HT-29 (cell line): ENCODE measurements at regions not wholly inside any gene's neighbourhood (a gene's known extent, or its start where the extent isn't known, plus 50 kb on each side); places are given as distances from the start of the nearest gene placed in this dataset.

Source experiments
- DNase-seq: peaks from one replicate; pipeline ENCODE4 v3.0.0-alpha.2; 2015; ENCODE audit warnings: low spot score

GRCh38 chr17:77409282-77410161 is 268.8 kb downstream of the SEC14L1 start:
- peak; percentile 42 for DNase-seq

- no peak for DNase-seq
Observed at GRCh38 chr17:77410470-77410869, 269.7 kb downstream of the SEC14L1 start.

- peak; percentile 61 for DNase-seq
Observed at GRCh38 chr17:77414811-77415400, 274.1 kb downstream of the SEC14L1 start.

GRCh38 chr17:77416105-77416713 is 275.4 kb downstream of the SEC14L1 start:
- no peak for DNase-seq

GRCh38 chr17:77417575-77417974 is 276.8 kb downstream of the SEC14L1 start:
- DNase-seq = no peak

- no peak for DNase-seq
Observed at GRCh38 chr17:77418609-77419008, 277.8 kb downstream of the SEC14L1 start.

- no peak for DNase-seq
Observed at GRCh38 chr17:77419095-77419494, 278.3 kb downstream of the SEC14L1 start.

GRCh38 chr17:77419547-77420094 is 278.9 kb downstream of the SEC14L1 start:
- DNase-seq = no peak

GRCh38 chr17:77420095-77420803 is 279.5 kb downstream of the SEC14L1 start:
- DNase-seq = no peak

GRCh38 chr17:77420804-77421629 is 280.2 kb downstream of the SEC14L1 start:
- DNase-seq = no peak

GRCh38 chr17:77421630-77421972 is 280.8 kb downstream of the SEC14L1 start:
- DNase-seq = no peak

- no peak for DNase-seq
Observed at GRCh38 chr17:77422104-77422747, 281.5 kb downstream of the SEC14L1 start.

GRCh38 chr17:77422748-77423113 is 282.0 kb downstream of the SEC14L1 start:
- no peak for DNase-seq

- no peak for DNase-seq
Observed at GRCh38 chr17:77423589-77424451, 283.1 kb downstream of the SEC14L1 start.

GRCh38 chr17:77424585-77425344 is 284.0 kb downstream of the SEC14L1 start:
- DNase-seq = peak; percentile 65

GRCh38 chr17:77425348-77425747 is 284.6 kb downstream of the SEC14L1 start:
- DNase-seq = no peak

GRCh38 chr17:77425791-77426641 is 285.2 kb downstream of the SEC14L1 start:
- no peak for DNase-seq
